WTC11 (cell line): ENCODE measurements at regions not wholly inside any gene's neighbourhood (a gene's known extent, or its start where the extent isn't known, plus 50 kb on each side); places are given as distances from the start of the nearest gene placed in this dataset.

ENCODE experiments used
- ATAC-seq: fragments of 200-7000 bp; cut with Tn5 transposase; 2 replicates; pipeline ENCODE4 v1.10.0; 2021; ENCODE audit warnings: mild to moderate bottlenecking, moderate library complexity
- CTCF ChIA-PET: fragments of 300-600 bp; sonication (Branson Sonifier 250); formaldehyde crosslinking; loops from one replicate; lab custom pipeline; 2021; ENCODE audit warnings: antibody characterized with exemption; lab: Charles Lee
- POLR2A ChIA-PET: fragments of 350-600 bp; sonication (Branson Sonifier 250); formaldehyde crosslinking; loops from one replicate; lab custom pipeline; 2021; ENCODE audit warnings: antibody characterized with exemption; lab: Charles Lee
- DNase-seq: peaks from one replicate; pipeline ENCODE4 v3.0.0; 2021; ENCODE audit warnings: low spot score
- H3K27ac Mint-ChIP-seq: 2 replicates; pipeline ENCODE4 v1.8.0; 2021; ENCODE audit warnings: mixed read lengths
- H3K27me3 Mint-ChIP-seq: 2 replicates; pipeline ENCODE4 v1.8.0; 2021; ENCODE audit warnings: low read depth, mild to moderate bottlenecking, moderate library complexity, mixed read lengths
- H3K36me3 Mint-ChIP-seq: 2 replicates; pipeline ENCODE4 v1.8.0; 2021; ENCODE audit warnings: mixed read lengths
- H3K4me1 Mint-ChIP-seq: 2 replicates; pipeline ENCODE4 v1.8.0; 2022; ENCODE audit warnings: mixed read lengths
- H3K4me3 Mint-ChIP-seq: 2 replicates; pipeline ENCODE4 v1.8.0; 2021; ENCODE audit warnings: mild to moderate bottlenecking, moderate library complexity, mixed read lengths
- H3K9me3 Mint-ChIP-seq: 2 replicates; pipeline ENCODE4 v1.8.0; 2021; ENCODE audit warnings: mixed read lengths
- ATF1 ChIP-seq: sonication (generic); formaldehyde crosslinking; IDR thresholded peaks from 2 replicates; pipeline ENCODE4 v1.8.1; 2023; ENCODE audit warnings: mild to moderate bottlenecking, moderate library complexity, missing genetic modification reagents
- GRHL2 ChIP-seq: fragments of 250-450 bp; sonication (Bioruptor Pico); IDR thresholded peaks from 2 replicates; pipeline ENCODE4 v1.8.0; 2022; ENCODE audit warnings: mild to moderate bottlenecking, moderate library complexity; ENCODE audit not compliant: insufficient replicate concordance, severe bottlenecking
- HMGA2 ChIP-seq: fragments of 250-450 bp; sonication (Bioruptor Pico); IDR thresholded peaks from 2 replicates; pipeline ENCODE4 v1.4.0; 2021; ENCODE audit warnings: mild to moderate bottlenecking, moderate library complexity
- IRF2 ChIP-seq: sonication (generic); formaldehyde crosslinking; IDR thresholded peaks from 2 replicates; pipeline ENCODE4 v1.8.0; 2022; ENCODE audit warnings: low read depth, missing genetic modification reagents, borderline replicate concordance
- JAZF1 ChIP-seq: fragments of 250-450 bp; sonication (Bioruptor Pico); IDR thresholded peaks from 2 replicates; pipeline ENCODE4 v1.9.0; 2021; ENCODE audit warnings: moderate library complexity, mild to moderate bottlenecking, inconsistent platforms
- KAT7 ChIP-seq: sonication (generic); formaldehyde crosslinking; IDR thresholded peaks from 2 replicates; pipeline ENCODE4 v1.8.1; 2023; ENCODE audit warnings: missing genetic modification reagents, mild to moderate bottlenecking, borderline replicate concordance
- NFE2L1 ChIP-seq: sonication (generic); formaldehyde crosslinking; IDR thresholded peaks from 2 replicates; pipeline ENCODE4 v1.8.1; 2023; ENCODE audit warnings: missing genetic modification reagents
- PRDM15 ChIP-seq: sonication (generic); formaldehyde crosslinking; IDR thresholded peaks from 2 replicates; pipeline ENCODE4 v1.8.0; 2022; ENCODE audit warnings: missing genetic modification reagents
- PRRX2 ChIP-seq: fragments of 250-450 bp; sonication (Bioruptor Pico); IDR thresholded peaks from 2 replicates; pipeline ENCODE4 v1.8.0; 2021; ENCODE audit warnings: mild to moderate bottlenecking
- RELA ChIP-seq: sonication (generic); formaldehyde crosslinking; IDR thresholded peaks from 2 replicates; pipeline ENCODE4 v1.8.1; 2022; ENCODE audit warnings: missing genetic modification reagents, mild to moderate bottlenecking, borderline replicate concordance
- SMAD4 ChIP-seq: sonication (generic); formaldehyde crosslinking; IDR thresholded peaks from 2 replicates; pipeline ENCODE4 v1.8.0; 2022; ENCODE audit warnings: mild to moderate bottlenecking, missing genetic modification reagents
- TEAD1 ChIP-seq: sonication (generic); formaldehyde crosslinking; IDR thresholded peaks from 2 replicates; pipeline ENCODE4 v1.8.0; 2022; ENCODE audit warnings: mild to moderate bottlenecking, missing genetic modification reagents
- ZNF263 ChIP-seq: sonication (generic); formaldehyde crosslinking; IDR thresholded peaks from 2 replicates; pipeline ENCODE4 v1.8.1; 2022; ENCODE audit warnings: low read depth, mild to moderate bottlenecking, moderate library complexity, missing genetic modification reagents
- ZNF532 ChIP-seq: fragments of 250-450 bp; sonication (Bioruptor Pico); IDR thresholded peaks from 2 replicates; pipeline ENCODE4 v1.9.0; 2021; ENCODE audit warnings: mild to moderate bottlenecking, borderline replicate concordance
- ZNF671 ChIP-seq: fragments of 250-450 bp; sonication (Bioruptor Pico); IDR thresholded peaks from 2 replicates; pipeline ENCODE4 v1.8.0; 2021; ENCODE audit warnings: mild to moderate bottlenecking
- ZSCAN18 ChIP-seq: fragments of 250-450 bp; sonication (Bioruptor Pico); IDR thresholded peaks from 2 replicates; pipeline ENCODE4 v2.1.2; 2022; ENCODE audit warnings: mild to moderate bottlenecking, moderate library complexity
- TF ChIP-seq, protein P1 (sequence below): sonication (generic); formaldehyde crosslinking; conservative IDR thresholded peaks from 2 replicates; pipeline ENCODE4 v1.8.1; 2023; ENCODE audit warnings: mild to moderate bottlenecking, low read depth, missing genetic modification reagents, moderate library complexity

GRCh38 chr22:47232753-47233152, 470.3 kb downstream of the TBC1D22A start:
- TF ChIP-seq TEAD1 (CRISPR knock-in tag) (no peak), SMAD4 (CRISPR knock-in tag) (no peak), HMGA2 (CRISPR knock-in tag) (no peak), RELA (CRISPR knock-in tag) (no peak), NFE2L1 (CRISPR knock-in tag) (no peak), PRRX2 (no peak), GRHL2 (no peak), ZNF671 (CRISPR knock-in tag) (no peak), ZNF532 (CRISPR knock-in tag) (no peak), PRDM15 (CRISPR knock-in tag) (no peak), KAT7 (no peak), ATF1 (no peak), ZSCAN18 (no peak), ZNF263 (CRISPR knock-in tag) (no peak), JAZF1 (CRISPR knock-in tag) (no peak), IRF2 (CRISPR knock-in tag) (no peak)
- TF ChIP-seq, protein P1, sequence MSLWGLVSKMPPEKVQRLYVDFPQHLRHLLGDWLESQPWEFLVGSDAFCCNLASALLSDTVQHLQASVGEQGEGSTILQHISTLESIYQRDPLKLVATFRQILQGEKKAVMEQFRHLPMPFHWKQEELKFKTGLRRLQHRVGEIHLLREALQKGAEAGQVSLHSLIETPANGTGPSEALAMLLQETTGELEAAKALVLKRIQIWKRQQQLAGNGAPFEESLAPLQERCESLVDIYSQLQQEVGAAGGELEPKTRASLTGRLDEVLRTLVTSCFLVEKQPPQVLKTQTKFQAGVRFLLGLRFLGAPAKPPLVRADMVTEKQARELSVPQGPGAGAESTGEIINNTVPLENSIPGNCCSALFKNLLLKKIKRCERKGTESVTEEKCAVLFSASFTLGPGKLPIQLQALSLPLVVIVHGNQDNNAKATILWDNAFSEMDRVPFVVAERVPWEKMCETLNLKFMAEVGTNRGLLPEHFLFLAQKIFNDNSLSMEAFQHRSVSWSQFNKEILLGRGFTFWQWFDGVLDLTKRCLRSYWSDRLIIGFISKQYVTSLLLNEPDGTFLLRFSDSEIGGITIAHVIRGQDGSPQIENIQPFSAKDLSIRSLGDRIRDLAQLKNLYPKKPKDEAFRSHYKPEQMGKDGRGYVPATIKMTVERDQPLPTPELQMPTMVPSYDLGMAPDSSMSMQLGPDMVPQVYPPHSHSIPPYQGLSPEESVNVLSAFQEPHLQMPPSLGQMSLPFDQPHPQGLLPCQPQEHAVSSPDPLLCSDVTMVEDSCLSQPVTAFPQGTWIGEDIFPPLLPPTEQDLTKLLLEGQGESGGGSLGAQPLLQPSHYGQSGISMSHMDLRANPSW (CRISPR knock-in tag) = no peak
- TF ChIP-seq, all 79 proteins: peak for 0
- ChIA-PET CTCF (no interaction called here), POLR2A (no interaction called here)

More at GRCh38 chr22:47232753-47233152, 470.3 kb downstream of the TBC1D22A start:
- DNase-seq = no peak
- ATAC-seq = no peak
- peaks cover 40% of the 10 kb centered on the region for H3K9me3 Mint-ChIP-seq
- peaks cover 25% of the 10 kb centered on the region for H3K36me3 Mint-ChIP-seq
- H3K27ac Mint-ChIP-seq = no peak overlapping the region
- H3K4me3 Mint-ChIP-seq = no peak overlapping the region
- no peaks in the 10 kb centered on the region for H3K4me1 Mint-ChIP-seq
- H3K27me3 Mint-ChIP-seq = peaks cover 20% of the 10 kb centered on the region
